ENCODE measurements at regions not wholly inside any gene's neighbourhood (a gene's known extent, or its start where the extent isn't known, plus 50 kb on each side); places are given as distances from the start of the nearest gene placed in this dataset.
"Not testable (repeated sequence)": the region's sequence is repeated elsewhere in the genome, so short reads cannot be mapped to it uniquely, and the experiment has no call there.

- DNase-seq, result no peak
Measured at GRCh38 chr6:3545156-3545555, 88.3 kb upstream of the SLC22A23 start.

DNA sequence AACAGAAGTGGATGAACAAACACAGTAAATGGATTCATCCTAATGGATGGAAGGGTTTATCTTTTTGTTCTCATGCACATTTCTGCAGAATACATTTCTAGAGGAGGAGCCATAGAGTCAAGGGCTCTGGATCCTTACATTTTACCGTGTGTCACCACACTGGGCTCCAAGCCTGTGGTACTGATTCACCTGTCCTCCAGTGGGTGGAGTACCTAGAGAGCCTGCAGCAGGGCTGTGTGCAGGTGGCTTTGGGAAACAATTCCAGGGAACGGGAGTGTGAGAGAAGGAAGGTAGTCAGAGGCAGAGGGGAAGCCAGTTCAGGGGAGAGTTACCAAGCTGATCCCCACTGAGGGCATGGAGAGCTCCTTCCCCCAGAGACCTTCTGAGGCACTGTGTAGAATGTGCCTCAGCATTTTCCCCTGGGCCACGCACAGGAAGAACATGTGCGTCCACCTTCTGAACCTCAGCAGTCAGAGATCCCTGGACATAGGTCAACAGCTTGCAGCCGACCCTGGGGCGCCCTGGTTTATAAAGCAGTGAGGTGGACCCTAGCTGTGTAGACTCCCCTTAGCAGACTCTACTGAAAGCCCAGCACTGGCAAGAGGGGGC is 85.3 kb upstream of the SLC22A23 start:
- peak; percentile 79 for DNase-seq

DNA sequence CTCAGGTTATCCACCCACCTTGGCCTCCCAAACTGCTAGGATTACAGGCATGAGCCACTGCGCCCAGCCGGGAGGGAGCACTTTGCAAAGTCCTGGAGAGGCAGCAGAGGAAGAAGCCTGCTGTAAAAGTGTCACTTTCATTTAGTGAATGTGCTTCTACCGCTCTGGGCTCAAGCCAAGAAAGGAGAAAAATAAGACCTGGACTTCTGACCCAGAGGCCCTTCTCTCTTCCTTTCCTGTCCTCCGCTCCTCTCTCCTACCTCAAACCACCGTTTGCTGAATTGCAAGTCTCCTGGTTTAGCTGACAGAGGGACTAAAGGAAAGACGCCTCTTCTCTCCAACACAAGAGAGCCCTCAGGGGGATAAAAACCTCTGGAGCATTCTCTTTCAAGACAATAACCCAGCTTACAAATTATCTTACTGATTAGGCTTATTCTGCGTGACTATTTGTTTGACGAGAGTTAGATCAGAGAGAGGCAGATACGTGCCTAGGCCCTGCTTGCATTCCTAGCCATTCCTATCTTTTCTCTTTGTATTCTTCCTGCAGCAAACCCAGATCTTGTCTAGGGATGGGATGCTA is 84.2 kb upstream of the SLC22A23 start:
- no peak for DNase-seq

GRCh38 chr6:3540253-3540820 is 83.5 kb upstream of the SLC22A23 start:
- DNase-seq, result no peak

- no peak for DNase-seq
Measured at GRCh38 chr6:3538536-3538935, 81.7 kb upstream of the SLC22A23 start.

DNA sequence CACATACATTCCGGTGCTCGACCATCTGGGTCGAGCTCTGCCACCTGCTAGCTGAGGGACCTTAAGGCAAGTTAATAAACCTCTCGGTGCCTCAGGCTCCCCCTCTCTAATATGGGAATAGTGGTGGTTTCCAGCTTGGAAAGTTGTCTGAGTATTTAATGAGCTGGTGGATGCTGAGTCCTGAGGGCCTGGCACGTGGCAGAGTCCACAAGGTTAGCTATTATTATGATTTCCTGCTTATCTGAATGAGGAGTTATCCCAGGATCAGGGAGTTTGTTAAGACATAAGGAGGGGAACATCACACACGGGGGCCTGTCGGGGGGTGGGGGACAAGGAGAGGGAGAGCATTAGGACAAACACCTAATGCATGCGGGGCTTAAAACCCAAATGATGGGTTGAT is 80.1 kb upstream of the SLC22A23 start:
- no peak for DNase-seq

GRCh38 chr6:3535776-3536435 is 79.1 kb upstream of the SLC22A23 start:
- no peak for DNase-seq

DNA sequence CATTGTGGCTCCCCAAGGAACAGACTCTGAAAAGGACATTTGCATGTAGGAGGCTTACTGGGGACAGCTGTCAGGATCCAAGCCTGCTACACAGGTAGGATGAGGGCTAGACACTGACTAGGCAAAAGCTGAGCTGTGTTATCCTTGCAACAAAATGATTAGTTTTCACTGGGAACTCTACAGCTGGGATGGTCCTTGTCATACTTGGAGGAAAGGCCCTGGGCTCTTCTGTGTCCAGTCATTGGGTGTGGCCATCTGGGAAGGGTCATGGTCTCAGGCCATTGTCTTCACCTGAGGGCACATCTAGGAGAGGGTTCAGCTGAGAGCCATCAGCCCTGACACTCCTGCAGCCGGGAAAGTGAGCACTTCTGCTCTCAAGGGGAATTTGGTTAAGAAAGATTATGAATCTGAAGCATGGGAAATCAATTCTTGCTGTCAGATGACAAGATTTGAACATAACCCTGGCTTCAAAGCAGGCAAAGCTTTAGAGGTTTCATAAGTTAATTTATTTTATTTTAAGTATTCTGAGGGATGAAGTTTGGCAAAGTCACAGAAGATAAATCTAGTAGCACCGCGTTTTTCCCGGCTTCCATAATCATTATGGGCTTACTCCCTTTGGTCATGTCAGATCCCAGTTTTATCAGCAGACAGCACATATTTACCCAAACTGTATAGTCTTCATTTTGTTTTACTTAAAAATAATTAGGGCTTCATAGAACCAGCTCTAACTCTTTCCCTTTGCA is 78.4 kb upstream of the SLC22A23 start:
- DNase-seq, result no peak

GRCh38 chr6:3534599-3534998 is 77.7 kb upstream of the SLC22A23 start:
- no peak for DNase-seq

DNA sequence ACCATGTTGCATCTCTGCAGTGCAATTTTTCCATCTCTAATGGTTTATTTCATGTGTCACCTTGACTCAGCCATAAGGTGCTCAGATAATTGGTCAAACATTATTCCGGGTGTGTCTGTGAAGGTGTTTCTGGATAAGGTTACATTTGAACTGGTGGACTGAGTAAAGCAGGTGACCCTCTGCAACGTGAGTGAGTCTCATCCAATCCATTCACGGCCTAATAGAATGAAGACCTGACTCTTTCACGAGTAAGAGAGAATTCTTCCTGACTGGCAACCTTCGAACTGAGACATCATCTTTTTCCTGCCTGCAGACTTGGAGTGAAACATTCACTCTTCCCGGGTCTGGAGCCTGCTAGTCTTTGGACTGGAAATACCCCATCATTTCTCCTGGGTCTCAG is 77.1 kb upstream of the SLC22A23 start:
- no peak for DNase-seq

DNA sequence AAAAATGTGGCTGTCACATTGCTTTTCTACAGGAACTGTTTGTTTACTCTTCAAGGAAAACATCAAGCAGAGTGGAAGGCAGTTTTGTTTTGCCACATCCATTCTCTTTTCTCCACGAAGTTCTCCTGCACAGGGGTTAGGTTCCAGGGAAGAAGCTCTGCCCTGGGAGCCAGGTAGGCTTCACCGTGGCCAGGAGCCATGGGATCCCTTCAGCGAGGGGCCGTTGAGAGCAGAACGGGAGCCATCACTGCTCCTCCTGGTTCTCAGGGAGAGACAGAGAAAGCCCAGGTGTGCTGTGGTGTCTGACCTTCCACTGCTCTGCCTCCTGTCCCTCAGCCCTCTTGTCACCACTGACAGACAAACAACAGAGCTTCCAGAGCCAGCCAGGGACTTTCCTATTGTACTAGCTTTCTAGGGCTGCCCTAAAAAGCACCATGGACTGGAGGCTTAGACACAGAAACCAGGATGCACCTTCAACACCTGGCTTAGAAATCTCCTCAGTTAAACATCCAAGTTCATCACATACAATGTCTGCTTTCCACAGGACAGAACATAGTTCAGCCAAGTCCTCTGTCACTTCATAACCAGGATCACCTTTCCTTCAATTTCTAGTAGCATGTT is 75.6 kb upstream of the SLC22A23 start:
- DNase-seq, result no peak

GRCh38 chr6:3531481-3531880 is 74.6 kb upstream of the SLC22A23 start:
- DNase-seq, result no peak

GRCh38 chr6:3530515-3530914 is 73.7 kb upstream of the SLC22A23 start:
- DNase-seq, result no peak

- no peak for DNase-seq
Measured at GRCh38 chr6:3529721-3530120, 72.9 kb upstream of the SLC22A23 start.

DNA sequence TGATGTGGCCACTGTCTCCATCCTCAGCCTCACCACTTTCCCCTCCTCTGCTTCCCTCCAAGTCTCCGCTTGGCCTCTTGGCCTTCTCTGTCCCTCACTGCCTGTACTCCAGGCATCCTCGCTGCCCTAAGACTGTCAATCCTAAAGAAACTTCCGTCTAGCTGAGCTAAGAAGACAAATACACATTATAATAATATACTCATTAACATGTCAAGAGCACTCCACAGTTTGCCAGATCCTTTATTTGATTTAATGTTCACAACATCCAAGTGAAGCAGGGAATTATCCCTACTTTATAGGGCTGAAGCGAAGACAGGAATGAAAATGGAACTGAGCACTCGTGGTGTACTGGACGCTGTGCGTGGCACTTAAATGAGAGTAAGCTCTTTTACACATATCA is 72.4 kb upstream of the SLC22A23 start:
- no peak for DNase-seq

DNA sequence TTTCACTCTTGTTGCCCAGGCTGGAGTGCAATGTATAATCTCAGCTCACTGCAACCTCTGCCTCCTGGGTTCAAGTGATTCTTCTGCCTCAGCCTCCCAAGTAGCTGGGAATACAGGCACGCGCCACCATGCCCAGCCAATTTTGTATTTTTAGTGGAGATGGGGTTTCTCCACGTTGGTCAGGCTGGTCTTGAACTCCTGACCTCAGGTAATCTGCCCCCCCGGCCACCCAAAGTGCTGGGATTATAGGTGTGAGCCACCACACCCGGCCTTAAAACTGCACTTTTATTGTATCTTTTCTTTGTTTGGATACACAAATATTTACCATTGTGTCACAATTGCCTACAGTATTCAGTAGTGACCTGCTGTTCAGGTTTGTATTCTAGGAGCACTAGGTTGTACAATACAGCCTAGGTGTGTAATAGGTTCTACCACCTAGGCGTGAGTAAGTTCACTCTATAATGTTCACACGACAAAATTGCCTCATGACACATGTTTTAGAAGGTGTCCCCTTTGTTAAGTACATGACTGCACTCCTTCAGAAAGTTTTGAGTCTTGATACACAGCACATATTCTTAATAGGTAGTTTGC is 71.3 kb upstream of the SLC22A23 start:
- DNase-seq, result not testable (repeated sequence)

DNA sequence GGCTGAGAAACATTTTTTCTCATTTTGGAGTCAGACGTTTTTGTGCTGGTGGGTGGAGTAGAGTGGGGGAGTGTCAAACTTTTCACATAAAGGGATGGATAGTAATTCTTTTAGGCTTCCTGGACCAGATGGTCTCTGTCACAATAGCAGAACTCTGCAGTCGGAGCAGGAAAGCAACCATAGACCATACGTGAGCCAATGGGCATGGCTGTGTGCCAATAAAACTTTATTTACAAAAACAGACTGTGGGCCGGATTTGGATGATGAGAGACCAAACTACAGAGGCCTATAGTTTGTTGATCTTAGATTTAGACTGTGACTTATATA is 70.8 kb upstream of the SLC22A23 start:
- DNase-seq, result no peak

DNA sequence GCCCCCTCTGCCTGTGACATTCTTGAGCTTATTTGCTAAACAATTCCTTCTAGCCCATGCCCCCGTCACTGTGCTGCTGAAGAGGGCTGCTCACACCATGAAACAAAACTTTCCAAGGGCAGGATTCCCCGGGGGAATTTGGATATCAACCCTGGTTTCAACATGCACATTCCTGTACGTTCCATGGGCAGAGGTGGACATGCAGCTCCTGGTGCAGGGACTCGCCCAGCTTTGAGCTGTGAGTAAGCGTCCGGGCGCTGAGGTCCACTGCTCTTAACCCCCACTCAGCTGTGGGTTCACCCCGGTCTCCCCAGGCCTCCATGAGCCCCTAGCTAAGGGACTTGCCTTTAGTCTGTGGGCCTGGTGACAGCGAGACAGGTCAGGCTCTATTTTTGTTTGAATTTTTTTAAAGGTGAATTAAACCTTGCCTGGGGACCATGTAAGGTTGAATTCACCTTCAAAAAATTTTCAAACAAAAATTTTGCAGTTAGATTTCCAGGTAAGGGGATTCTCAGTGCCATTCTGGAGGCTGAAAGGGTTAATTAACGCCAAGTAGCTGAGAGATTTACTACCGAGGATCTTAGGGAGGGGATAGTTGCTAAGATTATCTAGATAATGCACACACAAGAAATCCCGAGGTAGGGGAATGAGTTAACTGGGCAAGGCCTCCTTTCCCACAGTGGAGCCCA is 70.3 kb upstream of the SLC22A23 start:
- DNase-seq, result no peak

GRCh38 chr6:3525915-3526314 is 69.1 kb upstream of the SLC22A23 start:
- no peak for DNase-seq

DNA sequence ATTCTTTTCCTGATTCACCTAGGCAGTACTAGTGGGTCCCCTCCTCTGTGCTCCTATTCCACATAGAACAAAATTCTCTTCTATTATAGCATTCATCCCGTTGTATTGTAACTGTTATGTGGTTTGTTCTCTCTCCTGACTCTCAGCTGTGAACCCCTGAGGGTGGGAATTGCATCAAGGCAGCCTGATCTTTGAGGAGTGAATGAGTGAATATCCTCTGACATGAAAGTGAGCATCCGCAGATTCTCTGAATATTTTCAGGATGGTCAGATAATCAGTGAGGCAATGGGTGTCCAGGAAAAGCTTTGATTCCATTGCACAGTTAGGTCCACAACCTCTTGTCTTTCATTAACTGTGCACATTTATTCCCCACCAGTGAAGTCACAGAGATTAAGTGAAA is 67.6 kb upstream of the SLC22A23 start:
- no peak for DNase-seq

DNA sequence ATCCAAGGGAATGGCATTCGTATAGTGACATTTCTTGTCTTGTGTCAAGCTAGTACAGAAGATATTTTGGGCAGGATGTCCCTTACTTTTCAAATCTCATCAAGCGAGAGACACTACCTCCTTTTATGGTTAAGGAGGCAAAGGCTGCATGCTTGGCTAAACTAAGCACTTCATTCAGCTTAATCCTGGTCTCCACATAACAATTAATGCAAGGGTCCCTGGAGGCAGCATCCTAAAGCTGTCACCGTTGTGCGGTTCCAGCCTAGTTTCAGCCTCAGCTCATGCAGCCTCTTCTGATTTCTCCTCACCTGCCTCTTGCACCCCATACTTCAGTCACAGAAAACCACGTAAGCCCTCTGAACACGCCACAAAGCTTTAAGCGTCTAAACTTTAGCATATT is 67.1 kb upstream of the SLC22A23 start:
- DNase-seq, result no peak

DNA sequence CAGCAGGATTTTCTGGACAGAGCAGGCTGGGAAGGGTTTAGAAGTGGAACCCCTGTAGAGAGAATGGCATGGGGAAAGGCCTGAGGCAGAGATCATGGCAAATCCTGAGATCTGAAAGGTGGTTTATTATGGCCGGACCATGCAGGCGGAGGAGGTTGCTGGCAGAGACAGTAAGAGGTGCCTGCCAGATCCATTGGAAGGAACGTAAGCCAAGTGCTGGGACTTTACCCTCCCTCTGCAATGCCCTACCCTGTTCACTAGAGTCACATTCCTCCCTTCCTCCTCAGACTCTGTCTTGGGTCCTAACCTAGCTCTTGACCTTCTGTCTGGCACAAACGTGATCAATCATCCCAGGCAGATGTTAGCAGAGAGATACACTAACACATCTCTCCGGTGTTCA is 66.4 kb upstream of the SLC22A23 start:
- no peak for DNase-seq
